IMR-90 (cell line): ENCODE measurements at regions not wholly inside any gene's neighbourhood (a gene's known extent, or its start where the extent isn't known, plus 50 kb on each side); places are given as distances from the start of the nearest gene placed in this dataset.

ENCODE experiments used
- CTCF ChIP-seq: conservative IDR thresholded peaks from 2 replicates; pipeline ENCODE4 v1.5.1; 2012; ENCODE audit warnings: mild to moderate bottlenecking, low read depth, low read length, improper control_type of control experiment
- POLR2A ChIP-seq: IDR thresholded peaks from 2 replicates; pipeline ENCODE4 v1.6.1; 2012; ENCODE audit warnings: mild to moderate bottlenecking, low read depth, low read length
- RFX5 ChIP-seq: IDR thresholded peaks from 2 replicates; pipeline ENCODE4 v1.8.0; 2012; ENCODE audit warnings: low read depth, mild to moderate bottlenecking, low read length, moderate library complexity

GRCh38 chr15:39451871-39452270, 129.0 kb upstream of the THBS1 start:
- no peak for TF ChIP-seq CTCF
- no peak for TF ChIP-seq POLR2A
- no peak for TF ChIP-seq RFX5
